GM18502 (cell line): ENCODE measurements at regions not wholly inside any gene's neighbourhood (a gene's known extent, or its start where the extent isn't known, plus 50 kb on each side); places are given as distances from the start of the nearest gene placed in this dataset.

Source experiments
- ATAC-seq: cut with Tn5 transposase; IDR thresholded peaks from one replicate; pipeline ENCODE4 v1.9.1; 2021; ENCODE audit warnings: mild to moderate bottlenecking; ENCODE audit not compliant: unreplicated experiment, poor library complexity

DNA sequence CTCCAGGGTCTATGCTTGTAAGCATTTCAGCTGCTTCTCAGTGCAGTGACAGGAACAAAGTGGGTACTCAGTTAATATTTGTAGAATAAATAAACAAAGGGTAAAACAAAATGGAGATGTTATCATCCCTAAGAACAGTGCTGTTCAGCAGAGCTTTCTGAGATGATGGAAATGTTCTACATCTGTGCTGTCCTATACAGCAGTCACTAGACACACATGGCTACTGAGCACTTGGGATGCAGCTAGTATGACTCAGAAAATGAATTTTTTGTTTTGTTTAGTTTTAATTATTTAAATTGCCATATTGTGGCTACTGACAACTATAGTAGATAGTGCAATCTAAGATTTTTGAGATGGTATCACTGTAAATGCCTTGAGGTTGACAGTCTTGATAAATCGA lies 283.8 kb upstream of the ADAMTS9 start:
- ATAC-seq = no peak

DNA sequence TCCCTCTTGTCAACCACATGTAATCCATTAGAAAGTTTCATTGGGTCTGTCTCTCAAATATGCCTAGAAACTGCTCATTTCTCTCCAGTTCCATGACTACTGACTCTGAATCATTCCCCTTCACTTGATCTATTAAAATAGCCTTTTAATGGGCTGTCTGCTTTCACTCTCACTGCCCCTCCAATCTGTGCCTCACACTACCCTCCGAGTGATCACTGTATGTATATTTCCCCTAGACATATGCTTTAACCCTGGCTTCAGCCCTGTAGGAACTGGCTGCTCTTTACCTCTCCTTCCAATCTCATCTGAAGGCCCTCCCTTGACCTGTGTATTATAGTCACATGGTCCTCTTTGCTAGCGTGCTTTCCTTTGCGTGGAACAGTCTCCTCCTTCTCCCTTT lies 282.8 kb upstream of the ADAMTS9 start:
- no peak for ATAC-seq

GRCh38 chr3:64961301-64961700 lies 273.5 kb upstream of the ADAMTS9 start:
- no peak for ATAC-seq

DNA sequence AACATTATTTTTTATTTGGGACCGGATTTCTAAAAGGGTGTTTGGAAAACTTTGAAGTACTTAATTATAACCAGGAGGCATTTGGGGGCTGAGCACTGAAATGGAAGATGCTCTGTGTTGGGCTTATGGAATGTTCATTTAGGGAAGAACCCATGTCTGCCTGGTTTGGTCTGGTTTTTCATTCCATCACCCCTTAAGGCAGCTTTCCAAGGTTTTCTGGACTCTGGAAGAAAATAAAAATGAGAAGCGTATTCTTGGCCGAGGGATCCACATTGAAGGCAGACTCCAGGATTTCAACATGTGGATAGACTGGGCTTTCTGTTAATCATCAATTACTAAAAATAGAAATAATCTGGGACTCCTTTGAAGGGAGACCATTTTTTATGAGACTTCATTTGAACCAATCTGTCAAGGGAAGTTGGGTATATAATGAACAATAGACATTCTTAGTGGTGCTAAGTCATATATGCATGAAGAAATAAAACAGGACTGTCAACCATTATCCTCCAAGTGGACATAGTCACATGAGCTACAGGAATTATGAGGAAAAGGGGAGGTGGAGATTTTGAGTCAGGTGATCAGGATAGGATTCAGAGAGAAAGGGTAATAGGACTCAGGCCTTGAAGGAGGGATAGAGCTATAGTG lies 270.5 kb upstream of the ADAMTS9 start:
- ATAC-seq = no peak

DNA sequence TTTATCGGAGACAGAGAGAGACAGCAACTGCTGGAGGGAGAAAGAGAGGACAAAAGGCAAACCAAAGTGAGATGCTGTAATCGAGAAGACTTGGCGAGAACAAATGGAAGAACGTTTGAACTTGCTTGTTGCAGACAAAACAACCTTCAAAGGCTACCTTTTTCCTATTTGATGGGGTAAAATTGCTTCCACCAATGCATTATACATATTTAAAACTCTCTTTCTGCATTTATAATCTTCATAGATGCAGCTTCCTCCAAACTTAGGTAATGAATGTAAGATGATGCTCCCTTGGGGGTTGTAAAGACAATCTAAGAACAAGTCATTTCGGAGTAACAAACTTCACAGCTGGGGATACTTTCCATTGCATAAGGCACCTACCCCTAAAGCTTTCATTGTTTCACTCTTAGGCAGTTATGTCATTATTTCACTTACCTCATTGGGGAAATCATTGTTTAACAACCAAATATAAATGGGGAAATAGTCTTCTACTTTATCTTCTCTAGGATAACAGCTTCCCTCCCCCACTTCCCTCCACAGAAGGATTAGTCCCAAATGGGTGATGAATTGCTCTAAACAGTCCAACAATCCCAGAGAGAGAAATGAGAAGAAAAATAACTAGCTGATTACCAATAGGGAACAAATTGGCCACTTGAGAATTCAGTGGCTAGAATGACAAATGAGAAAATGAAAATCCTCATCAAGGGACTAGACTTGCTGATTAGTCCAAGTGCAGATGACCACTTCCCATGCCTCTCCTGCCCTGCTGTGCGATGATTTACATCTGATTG lies 269.8 kb upstream of the ADAMTS9 start:
- no peak for ATAC-seq

- ATAC-seq = no peak
These were observed 269.0 kb upstream of the ADAMTS9 start for GRCh38 chr3:64956711-64957325.

- no peak for ATAC-seq
These were observed 267.3 kb upstream of the ADAMTS9 start for GRCh38 chr3:64954995-64955636.

GRCh38 chr3:64945171-64945729 lies 257.4 kb upstream of the ADAMTS9 start:
- no peak for ATAC-seq

DNA sequence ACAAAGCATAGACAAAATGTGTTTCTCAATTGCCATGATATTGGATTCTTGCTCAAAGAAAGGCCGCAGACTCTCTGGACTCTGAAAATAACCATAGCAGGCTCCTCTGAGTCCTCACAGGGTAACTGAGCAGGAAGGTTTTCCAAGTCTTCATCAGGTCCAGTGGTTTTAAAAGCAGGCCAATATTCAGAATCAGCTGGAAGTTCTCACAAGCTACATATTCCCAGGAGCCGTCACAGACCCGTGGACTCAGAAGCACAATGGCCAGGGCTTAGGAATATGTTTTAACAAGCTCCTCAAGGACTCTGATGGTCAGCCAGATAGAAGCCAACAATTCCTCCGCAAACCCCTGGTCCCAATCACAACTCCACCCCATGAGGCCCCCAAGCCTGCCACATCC lies 256.1 kb upstream of the ADAMTS9 start:
- no peak for ATAC-seq

GRCh38 chr3:64940596-64941348 lies 253.0 kb upstream of the ADAMTS9 start:
- no peak for ATAC-seq

DNA sequence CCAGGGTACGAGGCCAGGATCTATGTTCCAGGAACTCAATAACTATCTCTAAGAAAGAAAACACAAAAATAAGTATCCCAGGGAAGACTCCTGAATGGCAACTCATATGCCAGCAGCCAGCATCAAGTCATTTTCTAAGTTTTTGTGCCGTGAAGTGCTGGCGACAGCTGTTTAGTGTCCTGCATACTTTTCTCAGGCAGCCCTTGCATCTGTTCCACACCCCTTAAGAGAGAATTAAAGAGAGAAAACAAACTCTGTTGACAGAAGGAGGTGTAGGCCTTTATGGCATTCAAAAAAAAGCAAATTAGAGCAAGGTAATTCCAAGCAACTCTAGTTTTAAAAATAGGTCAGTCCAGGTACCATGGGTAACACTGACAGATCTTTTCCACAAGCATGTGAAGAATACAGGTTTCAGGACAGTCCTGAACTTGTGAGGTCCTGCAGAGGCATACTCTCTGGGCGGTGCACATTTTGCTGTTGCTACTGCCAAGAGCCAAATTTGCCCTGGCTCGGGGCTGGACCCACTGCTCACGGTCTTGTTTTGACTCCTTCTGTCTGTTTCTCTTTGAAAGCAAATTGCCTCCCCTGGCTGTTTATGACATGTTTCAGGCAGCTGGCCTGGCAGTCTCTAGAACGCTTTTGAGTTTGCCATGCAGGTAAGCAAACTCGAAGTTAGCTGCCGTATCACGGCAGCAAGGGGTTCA lies 252.1 kb upstream of the ADAMTS9 start:
- ATAC-seq = no peak

- ATAC-seq = no peak
These were observed 251.5 kb upstream of the ADAMTS9 start for GRCh38 chr3:64939309-64939708.

- ATAC-seq = no peak
These were observed 248.8 kb upstream of the ADAMTS9 start for GRCh38 chr3:64936556-64936955.

DNA sequence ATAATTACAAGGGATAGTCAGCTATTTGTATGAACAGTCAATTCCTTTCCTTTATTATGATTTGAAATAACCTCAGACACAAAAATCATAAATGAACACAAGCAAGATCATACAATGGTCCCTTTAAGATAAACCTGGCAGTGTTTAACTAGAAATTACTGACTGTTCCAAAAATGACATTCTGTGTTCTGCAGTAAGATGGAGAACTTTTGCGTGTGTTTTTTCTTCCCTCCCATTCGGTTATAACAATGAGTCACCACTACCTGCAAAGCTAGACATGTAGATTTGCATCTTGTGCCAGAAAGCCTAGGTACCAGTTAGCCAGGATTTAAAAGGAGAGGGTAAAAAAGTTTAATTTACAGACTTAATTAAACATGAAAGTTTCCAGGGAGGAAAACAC lies 248.2 kb upstream of the ADAMTS9 start:
- no peak for ATAC-seq

DNA sequence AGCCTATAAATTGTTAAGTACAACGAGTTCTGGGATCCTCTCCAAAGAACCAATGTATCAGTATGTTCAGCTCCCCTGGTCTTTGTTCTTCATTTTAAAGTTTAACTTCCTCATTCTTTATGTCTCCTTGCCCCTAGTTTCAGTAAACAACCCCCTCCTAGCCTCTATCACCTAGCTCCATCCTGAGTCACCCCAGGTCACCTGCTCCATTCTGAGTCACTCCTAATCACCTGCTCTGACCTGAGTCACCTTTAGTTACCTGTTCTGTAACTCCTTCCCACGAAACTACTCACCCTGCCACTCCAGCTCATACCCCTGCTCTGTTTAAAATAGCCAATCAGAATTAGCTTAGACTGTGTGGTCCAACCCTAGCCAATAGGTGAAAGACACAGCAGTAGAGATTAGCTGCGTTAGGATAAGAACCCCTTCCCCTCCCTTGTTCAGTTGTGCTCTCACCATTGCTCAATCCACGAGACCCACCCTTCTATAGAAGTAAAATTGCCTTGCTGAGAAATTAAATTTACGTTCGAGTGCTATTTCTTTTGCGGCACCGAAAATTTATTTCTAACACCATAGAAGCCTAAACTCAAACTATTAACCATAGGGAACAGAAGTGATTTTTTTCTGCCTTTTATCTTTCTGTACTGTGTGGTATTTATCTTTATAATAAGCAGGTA lies 245.0 kb upstream of the ADAMTS9 start:
- no peak for ATAC-seq

DNA sequence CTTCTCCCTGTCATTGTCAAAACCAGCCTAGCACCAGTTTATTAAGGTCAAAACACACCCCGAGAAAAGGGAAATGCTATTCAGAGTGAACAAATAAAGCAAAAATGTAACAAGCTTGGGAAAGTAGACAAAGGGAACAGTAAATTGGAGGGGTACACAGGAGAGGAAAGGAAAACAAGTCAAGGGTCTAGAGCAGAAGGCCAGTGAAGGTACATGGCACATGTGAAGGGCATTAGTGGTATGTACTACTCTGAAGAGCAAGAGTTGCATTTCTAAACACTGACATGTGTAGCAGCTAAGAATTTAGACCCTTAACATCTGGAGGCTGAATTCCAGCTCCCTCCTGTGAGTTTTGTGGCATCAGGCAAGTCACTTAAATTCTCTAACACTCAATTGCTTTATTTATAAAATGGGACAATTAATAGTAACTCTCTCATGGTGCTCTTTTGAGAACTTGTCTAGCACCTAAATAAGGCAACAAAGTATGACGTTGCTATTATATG lies 244.3 kb upstream of the ADAMTS9 start:
- ATAC-seq = no peak

- no peak for ATAC-seq
These were observed 243.1 kb upstream of the ADAMTS9 start for GRCh38 chr3:64930891-64931290.

- ATAC-seq = no peak
These were observed 240.9 kb upstream of the ADAMTS9 start for GRCh38 chr3:64928683-64929082.

- ATAC-seq = no peak
These were observed 239.9 kb upstream of the ADAMTS9 start for GRCh38 chr3:64927689-64928088.
